WI38 (cell line): ENCODE measurements at regions not wholly inside any gene's neighbourhood (a gene's known extent, or its start where the extent isn't known, plus 50 kb on each side); places are given as distances from the start of the nearest gene placed in this dataset.

ENCODE experiments used
- H3K4me3 ChIP-seq: 2 replicates; pipeline ENCODE4 v1.5.1; 2011; ENCODE audit warnings: low read depth, mild to moderate bottlenecking, control low read depth, low read length
- TF ChIP-seq, protein P1 (sequence below): IDR thresholded peaks from 2 replicates; pipeline ENCODE4 v1.5.1; 2012; ENCODE audit warnings: low read depth, mild to moderate bottlenecking, control low read depth, low read length

DNA sequence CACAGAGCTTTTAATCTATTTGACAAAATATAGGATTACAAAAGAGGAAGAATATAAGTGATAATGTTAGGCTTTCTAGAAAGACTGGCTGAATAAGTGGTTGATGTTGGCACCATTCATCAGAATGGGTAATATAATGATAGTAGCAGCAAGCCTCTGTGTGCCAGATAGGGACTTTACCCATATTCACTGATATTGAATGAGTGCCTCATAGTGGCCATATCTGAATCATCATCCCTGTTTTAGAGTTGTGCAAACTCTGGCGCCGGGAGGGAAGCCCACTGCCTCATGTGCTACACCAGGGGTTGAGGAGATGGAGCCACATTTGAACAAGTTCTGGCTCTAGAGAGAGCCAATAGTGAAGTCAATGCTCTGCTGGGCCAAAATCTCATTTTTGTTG is 368.7 kb upstream of the CRIM1 start:
- H3K4me3 ChIP-seq = no peak overlapping the region
- TF ChIP-seq, protein P1, sequence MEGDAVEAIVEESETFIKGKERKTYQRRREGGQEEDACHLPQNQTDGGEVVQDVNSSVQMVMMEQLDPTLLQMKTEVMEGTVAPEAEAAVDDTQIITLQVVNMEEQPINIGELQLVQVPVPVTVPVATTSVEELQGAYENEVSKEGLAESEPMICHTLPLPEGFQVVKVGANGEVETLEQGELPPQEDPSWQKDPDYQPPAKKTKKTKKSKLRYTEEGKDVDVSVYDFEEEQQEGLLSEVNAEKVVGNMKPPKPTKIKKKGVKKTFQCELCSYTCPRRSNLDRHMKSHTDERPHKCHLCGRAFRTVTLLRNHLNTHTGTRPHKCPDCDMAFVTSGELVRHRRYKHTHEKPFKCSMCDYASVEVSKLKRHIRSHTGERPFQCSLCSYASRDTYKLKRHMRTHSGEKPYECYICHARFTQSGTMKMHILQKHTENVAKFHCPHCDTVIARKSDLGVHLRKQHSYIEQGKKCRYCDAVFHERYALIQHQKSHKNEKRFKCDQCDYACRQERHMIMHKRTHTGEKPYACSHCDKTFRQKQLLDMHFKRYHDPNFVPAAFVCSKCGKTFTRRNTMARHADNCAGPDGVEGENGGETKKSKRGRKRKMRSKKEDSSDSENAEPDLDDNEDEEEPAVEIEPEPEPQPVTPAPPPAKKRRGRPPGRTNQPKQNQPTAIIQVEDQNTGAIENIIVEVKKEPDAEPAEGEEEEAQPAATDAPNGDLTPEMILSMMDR = no peak

DNA sequence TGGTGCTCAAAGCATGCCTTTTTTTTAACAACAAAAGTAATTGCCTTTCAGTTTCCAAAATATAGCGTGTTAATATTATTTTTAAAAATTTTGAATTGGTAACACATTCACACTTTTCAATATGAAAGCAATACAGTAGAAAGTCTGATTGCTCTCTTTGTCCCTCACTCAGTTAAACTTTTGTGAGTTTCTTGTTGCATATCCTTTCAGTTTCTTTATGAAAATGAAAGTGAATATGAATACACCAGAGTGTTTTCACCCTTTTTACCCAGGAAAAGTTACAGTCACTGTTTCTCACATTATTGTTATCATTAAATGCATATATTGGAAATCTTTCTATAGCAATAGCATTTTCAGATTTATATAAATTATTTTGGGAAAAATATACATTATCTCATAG is 377.4 kb upstream of the CRIM1 start:
- TF ChIP-seq, protein P1 = no peak
- H3K4me3 ChIP-seq = no peak overlapping the region

DNA sequence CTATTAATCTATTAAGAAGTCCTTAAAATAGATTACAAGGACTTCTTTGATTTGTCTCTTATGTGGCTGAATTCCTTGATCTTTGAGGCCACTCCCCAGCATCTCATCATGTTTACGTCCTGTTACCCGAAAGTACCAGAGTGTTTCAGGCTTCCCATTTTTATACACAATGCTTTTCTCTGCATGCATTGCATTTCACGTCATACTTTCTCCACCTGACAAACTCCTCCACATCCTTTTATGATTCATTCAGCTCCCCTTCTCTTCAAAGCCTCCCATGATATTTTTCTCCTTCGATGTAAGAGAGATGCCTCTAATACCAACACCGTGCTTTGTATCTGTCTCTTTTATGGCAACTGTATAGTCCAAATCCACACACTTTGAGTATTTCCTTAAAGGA is 379.0 kb upstream of the CRIM1 start:
- TF ChIP-seq, protein P1 = no peak

DNA sequence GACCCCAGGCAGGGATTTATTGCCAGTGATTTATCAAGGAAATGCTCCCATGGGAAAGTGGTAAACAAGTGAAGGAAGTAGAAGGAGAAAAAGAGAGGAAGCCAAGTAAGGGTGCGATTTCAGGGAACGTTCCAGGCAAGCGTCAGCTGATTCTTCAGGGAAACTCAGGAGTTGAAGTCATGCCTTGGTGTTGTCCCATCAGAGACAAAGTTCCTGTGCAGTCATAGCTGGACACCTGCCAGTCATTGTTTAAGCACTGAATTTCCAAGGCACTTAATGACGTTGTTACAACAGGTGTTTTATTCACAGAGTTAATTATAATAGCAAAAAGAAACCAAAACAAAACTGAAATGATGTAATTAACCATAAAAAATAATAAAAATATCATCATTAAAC is 381.8 kb upstream of the CRIM1 start:
- no peak overlapping the region for H3K4me3 ChIP-seq
- TF ChIP-seq, protein P1 = no peak

More for the DNA sequence above, 379.0 kb upstream of the CRIM1 start:
- no peak overlapping the region for H3K4me3 ChIP-seq

DNA sequence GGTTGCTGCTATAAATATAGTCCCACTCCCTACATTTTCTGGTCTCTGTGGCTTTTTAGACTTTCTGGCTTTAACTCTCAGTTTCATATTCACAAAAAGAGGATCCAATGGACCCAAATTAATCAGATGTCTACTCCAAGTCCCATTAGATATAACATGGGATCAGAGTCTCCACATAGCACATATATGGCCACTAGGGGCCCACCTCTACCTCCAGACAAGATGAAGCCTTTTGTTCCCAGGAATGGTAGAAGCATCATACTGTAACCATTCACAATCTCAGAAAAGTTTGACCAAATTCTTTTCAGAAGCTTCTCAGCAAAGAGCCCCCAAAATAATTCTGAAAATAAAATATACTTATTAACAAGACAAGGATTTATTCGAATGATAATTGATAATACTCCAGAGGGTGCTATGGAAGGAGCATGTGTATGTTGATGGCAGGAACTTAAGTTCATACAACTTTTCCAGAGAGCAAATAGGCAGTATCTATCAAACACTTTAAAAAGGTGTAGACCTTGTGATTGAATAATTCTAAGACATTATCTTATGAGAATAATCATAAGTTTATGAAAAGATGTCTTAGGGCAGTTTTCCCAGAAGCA is 382.3 kb upstream of the CRIM1 start:
- TF ChIP-seq, protein P1 = no peak
- no peak overlapping the region for H3K4me3 ChIP-seq

DNA sequence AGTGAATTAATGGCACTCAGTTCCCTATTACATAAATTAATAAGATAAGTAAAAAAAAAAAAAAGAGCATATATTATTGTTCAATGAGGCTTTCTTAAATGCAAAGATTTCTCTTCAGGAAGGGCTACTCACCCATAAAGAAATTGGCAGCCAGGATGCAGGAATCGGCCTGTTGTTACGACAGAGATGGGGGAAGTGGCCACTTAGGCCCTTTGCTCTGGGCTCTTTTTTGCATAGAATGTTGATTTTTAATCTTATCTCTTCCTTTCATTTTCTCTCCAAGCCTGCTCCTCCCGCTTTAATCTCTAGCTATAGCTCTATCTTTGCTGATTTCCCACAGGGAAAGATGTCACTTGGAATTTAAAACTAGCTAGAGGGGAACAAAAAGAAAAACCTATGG is 391.8 kb upstream of the CRIM1 start:
- H3K4me3 ChIP-seq = no peak overlapping the region
- TF ChIP-seq, protein P1 = no peak

DNA sequence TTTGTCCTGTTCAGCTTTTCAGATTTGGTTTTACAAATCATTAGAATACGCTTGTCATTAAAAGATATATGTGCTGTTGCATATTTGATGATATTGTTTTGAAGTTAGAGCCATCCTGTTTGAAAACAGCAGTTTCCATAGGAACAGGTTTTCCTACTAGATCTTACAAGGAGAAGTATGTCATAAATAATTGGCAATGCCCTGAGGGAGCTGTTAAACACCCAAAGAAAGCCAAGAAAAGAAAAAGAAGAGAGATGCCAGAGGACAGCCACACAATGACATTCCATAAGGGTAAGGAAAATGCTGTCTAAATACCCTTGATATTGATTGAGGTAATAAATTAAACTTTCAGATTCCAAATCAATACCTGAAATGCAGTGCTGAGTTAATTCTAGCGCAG is 392.2 kb upstream of the CRIM1 start:
- H3K4me3 ChIP-seq = no peak overlapping the region
- TF ChIP-seq, protein P1 = no peak
